Upper lobe of right lung (tissue), 1 donor: ENCODE measurements at regions not wholly inside any gene's neighbourhood (a gene's known extent, or its start where the extent isn't known, plus 50 kb on each side); places are given as distances from the start of the nearest gene placed in this dataset.
"Not testable (repeated sequence)": the region's sequence is repeated elsewhere in the genome, so short reads cannot be mapped to it uniquely, and the experiment has no call there.

ENCODE experiments used
- ATAC-seq: fragments of 200-7000 bp; cut with Tn5 transposase; one replicate; pipeline ENCODE4 v1.9.1; 2020; ENCODE audit warnings: mild to moderate bottlenecking, moderate library complexity
- DNase-seq: peaks from one replicate; pipeline ENCODE4 v3.0.0-alpha.2; 2020
- H3K27ac ChIP-seq: fragments of 200-600 bp; one replicate; pipeline ENCODE4 v1.8.0; 2022
- H3K27me3 ChIP-seq: fragments of 200-600 bp; one replicate; pipeline ENCODE4 v1.8.0; 2022; ENCODE audit warnings: mild to moderate bottlenecking
- H3K36me3 ChIP-seq: fragments of 200-600 bp; one replicate; pipeline ENCODE4 v1.8.0; 2022
- H3K4me1 ChIP-seq: fragments of 200-600 bp; one replicate; pipeline ENCODE4 v1.8.0; 2022
- H3K4me3 ChIP-seq: fragments of 200-600 bp; one replicate; pipeline ENCODE4 v1.8.0; 2022; ENCODE audit warnings: mild to moderate bottlenecking
- H3K9me3 ChIP-seq: fragments of 200-600 bp; one replicate; pipeline ENCODE4 v1.8.0; 2022
- CTCF ChIP-seq: fragments of 200-600 bp; IDR thresholded peaks from one replicate; pipeline ENCODE4 v1.8.0; 2022; ENCODE audit warnings: antibody characterized with exemption
- intact Hi-C: fragments of 100-400 bp; cut with DNase I; formaldehyde crosslinking; loops from one replicate; pipeline ENCODE4 v1.11.0; 2022
- donor health status: DM: no; HTN: yes; CAD: no; lungs with severe emphysema.

- no peak for DNase-seq
- Histone ChIP-seq H3K27me3 (no peaks in the 10 kb centered on the region), H3K9me3 (no peaks in the 10 kb centered on the region), H3K4me3 (no peak overlapping the region), H3K4me1 (no peaks in the 10 kb centered on the region), H3K27ac (no peak overlapping the region), H3K36me3 (no peaks in the 10 kb centered on the region)
- TF ChIP-seq CTCF, result no peak
- ATAC-seq, result no peak
- intact Hi-C loops, result no loop called here
These were observed 236.2 kb upstream of the PRSS58 start for GRCh38 chr7:142494021-142494420.

GRCh38 chr7:142488842-142489241, 231.0 kb upstream of the PRSS58 start:
- ATAC-seq, result no peak
- Histone ChIP-seq H3K4me1 (no peaks in the 10 kb centered on the region), H3K36me3 (no peaks in the 10 kb centered on the region), H3K27ac (no peak overlapping the region), H3K27me3 (no peaks in the 10 kb centered on the region), H3K9me3 (no peaks in the 10 kb centered on the region), H3K4me3 (no peak overlapping the region)
- DNase-seq, result no peak
- TF ChIP-seq CTCF, result no peak
- intact Hi-C loops, result no loop called here

DNA sequence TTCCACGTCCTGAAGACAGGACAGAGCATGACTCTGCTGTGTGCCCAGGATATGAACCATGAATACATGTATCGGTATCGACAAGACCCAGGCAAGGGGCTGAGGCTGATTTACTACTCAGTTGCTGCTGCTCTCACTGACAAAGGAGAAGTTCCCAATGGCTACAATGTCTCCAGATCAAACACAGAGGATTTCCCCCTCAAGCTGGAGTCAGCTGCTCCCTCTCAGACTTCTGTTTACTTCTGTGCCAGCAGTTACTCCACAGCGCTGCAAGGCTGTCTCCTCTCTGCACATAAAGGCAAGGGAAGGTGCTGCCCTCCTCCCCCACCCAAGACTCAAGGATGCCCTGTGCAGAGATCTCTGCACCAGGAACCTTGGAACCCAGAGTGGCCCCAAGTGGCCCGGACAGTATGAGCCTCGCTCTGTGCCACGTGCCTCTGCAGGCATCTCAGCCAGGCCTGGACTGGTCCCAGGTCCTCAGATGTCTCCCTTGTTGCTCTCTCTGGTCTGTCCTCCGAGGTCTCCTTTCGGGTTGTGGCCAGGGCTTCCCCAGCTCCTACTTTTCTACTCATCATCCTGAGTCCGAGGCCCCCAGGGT, 230.3 kb upstream of the PRSS58 start:
- peak; percentile 11 for ATAC-seq

GRCh38 chr7:142487565-142487964, 229.7 kb upstream of the PRSS58 start:
- H3K27ac ChIP-seq, H3K4me1 ChIP-seq, ATAC-seq, H3K9me3 ChIP-seq, intact Hi-C loops, H3K36me3 ChIP-seq, H3K27me3 ChIP-seq, DNase-seq, H3K4me3 ChIP-seq: not testable (repeated sequence)

More for the DNA sequence above, 230.3 kb upstream of the PRSS58 start:
- no peak for TF ChIP-seq CTCF
- Histone ChIP-seq H3K9me3 (no peaks in the 10 kb centered on the region), H3K27ac (no peak overlapping the region), H3K27me3 (no peaks in the 10 kb centered on the region), H3K36me3 (no peaks in the 10 kb centered on the region), H3K4me3 (no peak overlapping the region), H3K4me1 (no peaks in the 10 kb centered on the region)
- no peak for DNase-seq
- intact Hi-C loops, result no loop called here

GRCh38 chr7:142487124-142487523, 229.3 kb upstream of the PRSS58 start:
- Histone ChIP-seq H3K9me3 (no peaks in the 10 kb centered on the region), H3K36me3 (no peaks in the 10 kb centered on the region), H3K4me1 (no peaks in the 10 kb centered on the region), H3K27ac (no peak overlapping the region), H3K4me3 (no peak overlapping the region), H3K27me3 (no peaks in the 10 kb centered on the region)
- no peak for ATAC-seq
- DNase-seq, result no peak
- TF ChIP-seq CTCF, result no peak
- intact Hi-C loops, result no loop called here

GRCh38 chr7:142485617-142486226, 227.9 kb upstream of the PRSS58 start:
- intact Hi-C loops, result no loop called here
- Histone ChIP-seq H3K36me3 (no peaks in the 10 kb centered on the region), H3K4me1 (no peaks in the 10 kb centered on the region), H3K27me3 (no peaks in the 10 kb centered on the region), H3K9me3 (no peaks in the 10 kb centered on the region), H3K27ac (no peak overlapping the region), H3K4me3 (no peak overlapping the region)
- DNase-seq (no peak), ATAC-seq (peak; percentile 9)
- peak; percentile 30 for TF ChIP-seq CTCF
